GM13976 (cell line): ENCODE measurements at regions not wholly inside any gene's neighbourhood (a gene's known extent, or its start where the extent isn't known, plus 50 kb on each side); places are given as distances from the start of the nearest gene placed in this dataset.

Source experiments
- DNase-seq: peaks from one replicate; pipeline ENCODE4 v3.0.0; 2012; ENCODE audit warnings: low spot score
- CTCF ChIP-seq: IDR thresholded peaks from 2 replicates; pipeline ENCODE4 v1.5.1; 2012; ENCODE audit warnings: borderline replicate concordance, mild to moderate bottlenecking; ENCODE audit not compliant: insufficient read depth; ENCODE audit errors: extremely low read depth, missing control alignments, control extremely low read depth
- in situ Hi-C: fragments of 300-500 bp; cut with MboI; formaldehyde crosslinking; loops from one replicate; pipeline ENCODE4 v1.12.0; 2022; ENCODE audit warnings: low sequenced_read_pairs, mixed read lengths, inconsistent platforms; ENCODE audit not compliant: unreplicated experiment

GRCh38 chr4:155592179-155592937 is 74.3 kb upstream of the GUCY1A1 start:
- DNase-seq = no peak
- TF ChIP-seq CTCF = no peak
- in situ Hi-C loops = no loop called here

- TF ChIP-seq CTCF = no peak
- DNase-seq = no peak
- in situ Hi-C loops = no loop called here
Observed at GRCh38 chr4:155591738-155592143, 74.9 kb upstream of the GUCY1A1 start.

GRCh38 chr4:155590796-155591585 is 75.7 kb upstream of the GUCY1A1 start:
- in situ Hi-C loops = no loop called here
- no peak for TF ChIP-seq CTCF
- no peak for DNase-seq

GRCh38 chr4:155588437-155588836 is 78.2 kb upstream of the GUCY1A1 start:
- no peak for DNase-seq
- in situ Hi-C loops = no loop called here
- no peak for TF ChIP-seq CTCF

GRCh38 chr4:155587766-155588165 is 78.9 kb upstream of the GUCY1A1 start:
- DNase-seq = no peak
- no peak for TF ChIP-seq CTCF
- in situ Hi-C loops = no loop called here

GRCh38 chr4:155582971-155583437 is 83.6 kb upstream of the GUCY1A1 start:
- DNase-seq = no peak
- no peak for TF ChIP-seq CTCF
- in situ Hi-C loops = no loop called here
